ENCODE measurements at regions not wholly inside any gene's neighbourhood (a gene's known extent, or its start where the extent isn't known, plus 50 kb on each side); places are given as distances from the start of the nearest gene placed in this dataset.

DNA sequence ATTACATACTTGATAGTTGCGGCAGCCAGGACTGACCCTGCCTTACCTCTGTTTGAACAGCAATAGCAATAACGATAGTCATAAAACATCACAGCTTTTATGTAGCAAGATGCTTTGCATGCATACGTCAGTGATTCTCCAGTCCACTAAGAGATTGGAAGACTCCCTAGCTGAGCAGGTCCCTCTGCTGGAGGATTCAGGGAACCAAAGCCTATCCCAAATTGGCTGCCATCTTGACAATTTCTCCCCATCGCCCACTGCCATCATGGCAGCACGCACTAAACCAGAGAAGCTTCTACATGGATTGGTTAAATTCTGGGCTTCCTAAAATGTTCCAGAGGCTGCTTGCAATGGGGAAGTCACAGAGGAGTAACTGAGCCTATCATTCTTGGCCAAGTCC is 360.6 kb upstream of the XYLT1 start:
- H3K27ac ChIP-seq, result no peak overlapping the region
- no peaks in the 10 kb centered on the region for H3K9me3 ChIP-seq
- intact Hi-C loops (cut with DNase I), result no loop called here
- H3K4me1 ChIP-seq, result no peaks in the 10 kb centered on the region
- H3K9ac ChIP-seq (ENCODE audit: low read depth in 2 of 2, low read length in 2 of 2), result no peak overlapping the region
- no peak overlapping the region for H3K4me3 ChIP-seq
- H3K36me3 ChIP-seq, result no peaks in the 10 kb centered on the region
- DNase-seq, result no peak
- TF ChIP-seq, protein P1, sequence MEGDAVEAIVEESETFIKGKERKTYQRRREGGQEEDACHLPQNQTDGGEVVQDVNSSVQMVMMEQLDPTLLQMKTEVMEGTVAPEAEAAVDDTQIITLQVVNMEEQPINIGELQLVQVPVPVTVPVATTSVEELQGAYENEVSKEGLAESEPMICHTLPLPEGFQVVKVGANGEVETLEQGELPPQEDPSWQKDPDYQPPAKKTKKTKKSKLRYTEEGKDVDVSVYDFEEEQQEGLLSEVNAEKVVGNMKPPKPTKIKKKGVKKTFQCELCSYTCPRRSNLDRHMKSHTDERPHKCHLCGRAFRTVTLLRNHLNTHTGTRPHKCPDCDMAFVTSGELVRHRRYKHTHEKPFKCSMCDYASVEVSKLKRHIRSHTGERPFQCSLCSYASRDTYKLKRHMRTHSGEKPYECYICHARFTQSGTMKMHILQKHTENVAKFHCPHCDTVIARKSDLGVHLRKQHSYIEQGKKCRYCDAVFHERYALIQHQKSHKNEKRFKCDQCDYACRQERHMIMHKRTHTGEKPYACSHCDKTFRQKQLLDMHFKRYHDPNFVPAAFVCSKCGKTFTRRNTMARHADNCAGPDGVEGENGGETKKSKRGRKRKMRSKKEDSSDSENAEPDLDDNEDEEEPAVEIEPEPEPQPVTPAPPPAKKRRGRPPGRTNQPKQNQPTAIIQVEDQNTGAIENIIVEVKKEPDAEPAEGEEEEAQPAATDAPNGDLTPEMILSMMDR (IDR thresholded peaks at IDR 0.05), result no peak
- no peaks in the 10 kb centered on the region for H3K27me3 ChIP-seq

DNA sequence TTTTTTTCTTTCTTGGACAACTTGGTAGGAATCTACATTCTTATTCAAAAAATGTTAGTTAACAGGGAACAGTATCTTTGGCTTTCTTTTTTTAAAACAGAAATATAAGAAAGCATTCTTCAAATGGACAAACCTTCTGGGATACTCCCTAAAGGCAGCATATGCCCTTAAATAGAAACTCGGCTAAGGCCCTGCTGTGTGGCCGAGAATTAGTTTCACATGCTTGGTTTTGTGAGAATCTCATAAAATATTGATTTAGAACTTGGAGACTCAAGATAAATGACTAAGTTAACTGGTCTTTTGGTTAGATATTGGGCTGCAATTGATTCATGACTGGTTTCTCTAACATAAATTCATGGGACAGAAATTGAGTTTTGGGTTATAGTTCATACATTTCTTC is 359.9 kb upstream of the XYLT1 start:
- intact Hi-C loops (cut with DNase I), result no loop called here
- Histone ChIP-seq H3K9me3 (no peaks in the 10 kb centered on the region), H3K27me3 (no peaks in the 10 kb centered on the region), H3K36me3 (no peaks in the 10 kb centered on the region), H3K9ac (ENCODE audit: low read depth in 2 of 2, low read length in 2 of 2) (no peak overlapping the region), H3K27ac (no peak overlapping the region), H3K4me3 (no peak overlapping the region), H3K4me1 (no peaks in the 10 kb centered on the region)
- TF ChIP-seq, protein P1 (IDR thresholded peaks at IDR 0.05), result no peak
- no peak for DNase-seq

DNA sequence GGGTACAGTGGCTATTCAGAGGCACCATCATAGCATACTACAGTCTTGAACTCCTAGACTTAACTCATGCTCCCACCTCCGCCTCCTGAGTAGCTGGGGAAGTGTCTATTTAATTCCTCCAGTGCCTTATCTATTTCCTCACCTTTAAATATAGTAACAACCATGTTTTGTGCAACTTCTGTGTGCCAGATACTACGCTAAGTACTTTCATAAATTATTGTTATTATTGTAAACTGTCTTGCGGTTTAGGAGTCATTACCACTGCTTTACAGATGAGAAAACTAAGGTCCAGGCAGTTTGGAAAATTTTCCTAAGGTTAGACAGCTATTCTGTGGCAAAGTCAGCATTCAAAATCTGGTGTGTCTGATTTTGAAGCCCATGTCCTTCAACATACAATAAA is 359.1 kb upstream of the XYLT1 start:
- Histone ChIP-seq H3K4me3 (no peak overlapping the region), H3K9ac (ENCODE audit: low read depth in 2 of 2, low read length in 2 of 2) (no peak overlapping the region), H3K9me3 (no peaks in the 10 kb centered on the region), H3K27me3 (no peaks in the 10 kb centered on the region), H3K36me3 (no peaks in the 10 kb centered on the region), H3K27ac (no peak overlapping the region), H3K4me1 (no peaks in the 10 kb centered on the region)
- TF ChIP-seq, protein P1 (IDR thresholded peaks at IDR 0.05), result no peak
- intact Hi-C loops (cut with DNase I), result no loop called here
- no peak for DNase-seq

DNA sequence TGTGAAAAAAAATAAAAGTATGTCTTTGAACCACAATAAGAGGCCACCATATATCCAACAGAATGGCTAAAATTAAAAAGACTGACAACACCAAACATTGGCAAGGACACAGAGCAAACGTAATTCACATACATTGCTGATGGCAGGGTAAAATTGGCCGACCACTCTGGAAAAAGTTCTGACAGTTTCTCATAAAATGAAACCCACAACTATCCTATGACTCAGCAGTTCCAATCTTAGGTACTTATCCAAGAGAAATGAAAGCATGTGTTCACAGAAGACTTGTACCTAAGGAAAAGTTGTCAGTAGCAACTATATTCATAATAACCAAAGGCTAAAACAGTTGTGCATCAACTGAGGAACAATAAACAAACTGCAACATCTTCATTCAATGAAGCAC is 357.3 kb upstream of the XYLT1 start:
- H3K27me3 ChIP-seq, result no peaks in the 10 kb centered on the region
- H3K4me1 ChIP-seq, result no peaks in the 10 kb centered on the region
- TF ChIP-seq, protein P1 (IDR thresholded peaks at IDR 0.05), result no peak
- no peaks in the 10 kb centered on the region for H3K9me3 ChIP-seq
- no peak overlapping the region for H3K9ac ChIP-seq (ENCODE audit: low read depth in 2 of 2, low read length in 2 of 2)
- intact Hi-C loops (cut with DNase I), result no loop called here
- no peak for DNase-seq
- no peak overlapping the region for H3K4me3 ChIP-seq
- no peaks in the 10 kb centered on the region for H3K36me3 ChIP-seq
- H3K27ac ChIP-seq, result no peak overlapping the region

DNA sequence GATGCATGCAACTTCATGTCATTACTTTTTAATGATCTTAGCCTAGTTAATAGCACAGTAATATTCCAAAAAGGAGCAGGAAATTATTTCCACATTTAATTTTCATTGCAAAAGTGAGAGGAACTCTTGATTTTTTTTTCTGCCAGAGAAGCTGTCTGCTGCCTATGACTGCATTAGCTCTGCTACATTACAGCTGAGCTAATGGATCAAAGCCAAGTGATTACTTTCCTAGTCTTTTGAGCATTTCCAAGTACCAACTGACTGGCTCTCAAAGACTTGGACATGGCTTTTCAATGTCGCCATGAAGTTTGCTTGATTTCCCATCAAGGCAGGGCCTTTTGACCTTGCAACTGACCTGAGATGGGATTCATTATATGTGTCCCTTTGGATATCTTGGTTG is 356.6 kb upstream of the XYLT1 start:
- no peak for DNase-seq

More for the DNA sequence above, 356.6 kb upstream of the XYLT1 start:
- Histone ChIP-seq H3K9ac (ENCODE audit: low read depth in 2 of 2, low read length in 2 of 2) (no peak overlapping the region), H3K4me1 (no peaks in the 10 kb centered on the region), H3K9me3 (no peaks in the 10 kb centered on the region), H3K27ac (no peak overlapping the region), H3K27me3 (no peaks in the 10 kb centered on the region), H3K36me3 (no peaks in the 10 kb centered on the region), H3K4me3 (no peak overlapping the region)
- TF ChIP-seq, protein P1 (IDR thresholded peaks at IDR 0.05), result no peak
- intact Hi-C loops (cut with DNase I), result no loop called here
